HepG2 (cell line): ENCODE measurements at regions not wholly inside any gene's neighbourhood (a gene's known extent, or its start where the extent isn't known, plus 50 kb on each side); places are given as distances from the start of the nearest gene placed in this dataset.

Experiments used
- ATAC-seq: fragments of 200-7000 bp; cut with Tn5 transposase; 3 replicates; pipeline ENCODE4 v1.9.1; 2020; ENCODE audit warnings: mild to moderate bottlenecking, moderate library complexity
- BruUV-seq: library from RNA; stranded (reverse); fragments of 400-500 nt; replicated peaks from 2 replicates; lab custom pipeline; 2021; lab: Mats Ljungman, UMichigan
- CTCF ChIA-PET: fragments of 300-600 bp; formaldehyde crosslinking; extraction: SDS; loops from one replicate; lab custom pipeline; 2021; ENCODE audit warnings: low total read pairs, inconsistent platforms, low intra/inter-chr PET ratio; lab: Yijun Ruan, JAX
- POLR2A ChIA-PET: fragments of 350-600 bp; sonication (Branson Sonifier 250); formaldehyde crosslinking; loops from one replicate; lab custom pipeline; 2020; ENCODE audit warnings: antibody characterized with exemption, inconsistent platforms; lab: Yijun Ruan, JAX
- DNase-seq: peaks from one replicate; pipeline ENCODE4 v3.0.0-alpha.2; 2015; ENCODE audit warnings: low spot score
- FAIRE-seq: peaks from 3 replicates; lab custom pipeline; 2011; peaks lifted over from hg19 to GRCh38; lab: Jason Lieb, UNC
- H2AFZ ChIP-seq: one replicate; pipeline ENCODE4 v1.6.1; 2011; ENCODE audit warnings: low read length, inconsistent platforms
- H3K27ac ChIP-seq: fragments of 300-600 bp; 3 replicates; pipeline ENCODE4 v1.8.0; 2011; ENCODE audit warnings: mixed run types, mild to moderate bottlenecking, mixed read lengths, low read length, inconsistent platforms; ENCODE audit not compliant: insufficient read depth; ENCODE audit errors: extremely low read length
- H3K27me3 ChIP-seq, 2 experiments: fragments of 200-600 bp in 1 of 2; 2 replicates in 1 of 2; 3 replicates in 1 of 2; pipeline versions ENCODE4 v1.6.0 to v1.8.0; 2011; ENCODE audit warnings: low read length in 2 of 2, mild to moderate bottlenecking in 2 of 2, moderate library complexity in 2 of 2, inconsistent platforms in 1 of 2; ENCODE audit not compliant: insufficient read depth in 2 of 2, control insufficient read depth in 1 of 2
- H3K36me3 ChIP-seq, 2 experiments: fragments of 200-600 bp in 1 of 2; replicated peaks in 1 of 2; 2 replicates in 1 of 2; 3 replicates in 1 of 2; pipeline versions ENCODE4 v1.5.1 to v1.8.0; 2011; ENCODE audit warnings: low read length in 2 of 2, inconsistent platforms in 1 of 2; ENCODE audit not compliant: insufficient read depth in 2 of 2, control insufficient read depth in 1 of 2
- H3K4me1 ChIP-seq: 2 replicates; pipeline ENCODE4 v1.5.1; 2012; ENCODE audit warnings: low read length, inconsistent platforms; ENCODE audit not compliant: insufficient read depth
- H3K4me2 ChIP-seq: 2 replicates; pipeline ENCODE4 v1.6.0; 2011; ENCODE audit warnings: low read depth, low read length, inconsistent platforms
- H3K4me3 ChIP-seq, 3 experiments: fragments of 200-600 bp in 1 of 3; sonication (generic), shearing (Covaris generic) in 1 of 3; replicated peaks in 1 of 3; 2 replicates each; pipeline ENCODE4 v1.5.1; 2011 to 2016; ENCODE audit warnings: low read length in 3 of 3, inconsistent platforms in 2 of 3, low read depth in 2 of 3, mild to moderate bottlenecking in 2 of 3, control low read depth in 1 of 3, mixed read lengths in 1 of 3; ENCODE audit not compliant: insufficient read depth in 1 of 3
- H3K79me2 ChIP-seq: one replicate; pipeline ENCODE4 v1.6.1; 2011; ENCODE audit warnings: low read length, inconsistent platforms; ENCODE audit not compliant: insufficient read depth
- H3K9ac ChIP-seq: 2 replicates; pipeline ENCODE4 v1.6.0; 2011; ENCODE audit warnings: mild to moderate bottlenecking, low read depth, low read length, inconsistent platforms; ENCODE audit not compliant: insufficient read depth
- H3K9me3 ChIP-seq: 2 replicates; pipeline ENCODE4 v1.5.1; 2012; ENCODE audit warnings: mild to moderate bottlenecking, low read length
- H4K20me1 ChIP-seq: 2 replicates; pipeline ENCODE4 v1.6.0; 2011; ENCODE audit warnings: inconsistent platforms, mild to moderate bottlenecking, low read length, moderate library complexity; ENCODE audit not compliant: insufficient read depth
- CEBPG ChIP-seq: IDR thresholded peaks from 2 replicates; pipeline ENCODE4 v1.6.1; 2016
- IKZF5 ChIP-seq: IDR thresholded peaks from 2 replicates; pipeline ENCODE4 v1.6.1; 2018; ENCODE audit warnings: missing genetic modification reagents, mild to moderate bottlenecking, missing compliant biosample characterization
- MIER3 ChIP-seq: IDR thresholded peaks from 2 replicates; pipeline ENCODE4 v1.6.1; 2016; ENCODE audit warnings: missing compliant biosample characterization, borderline replicate concordance
- ONECUT2 ChIP-seq: sonication (generic); formaldehyde crosslinking; IDR thresholded peaks from 2 replicates; pipeline ENCODE4 v1.4.0; 2020; ENCODE audit warnings: missing genetic modification reagents
- SMAD1 ChIP-seq: sonication (generic); formaldehyde crosslinking; IDR thresholded peaks from 2 replicates; pipeline ENCODE4 v1.4.0; 2020; ENCODE audit warnings: missing genetic modification reagents, low read depth, mild to moderate bottlenecking, borderline replicate concordance
- STAT6 ChIP-seq: sonication (generic); formaldehyde crosslinking; IDR thresholded peaks from 2 replicates; pipeline ENCODE4 v1.4.0; 2020; ENCODE audit warnings: missing genetic modification reagents, mild to moderate bottlenecking, borderline replicate concordance
- ZBTB7B ChIP-seq: sonication (generic); formaldehyde crosslinking; IDR thresholded peaks from 2 replicates; pipeline ENCODE4 v1.4.0; 2020; ENCODE audit warnings: missing genetic modification reagents
- ZFX ChIP-seq: sonication (generic); formaldehyde crosslinking; IDR thresholded peaks from 2 replicates; pipeline ENCODE4 v1.4.0; 2020; ENCODE audit warnings: mild to moderate bottlenecking, low read depth, missing genetic modification reagents, moderate library complexity
- ZMYM3 ChIP-seq: sonication (generic); formaldehyde crosslinking; IDR thresholded peaks from 2 replicates; pipeline ENCODE4 v1.5.1; 2020; ENCODE audit warnings: mild to moderate bottlenecking, missing genetic modification reagents
- ZNF337 ChIP-seq: sonication (generic); formaldehyde crosslinking; IDR thresholded peaks from 2 replicates; pipeline ENCODE4 v1.5.1; 2020; ENCODE audit warnings: missing genetic modification reagents, low read depth, mild to moderate bottlenecking, borderline replicate concordance
- ZNF775 ChIP-seq: sonication (generic); formaldehyde crosslinking; IDR thresholded peaks from 2 replicates; pipeline ENCODE4 v1.4.0; 2020; ENCODE audit warnings: missing genetic modification reagents, mild to moderate bottlenecking, moderate library complexity, borderline replicate concordance
- WGBS: methylation state at CpG from one replicate; pipeline ENCODE4 v1.1.6; 2017; ENCODE audit warnings: low lambda C conversion rate; 5-methylcytosine and 5-hydroxymethylcytosine counted together
- in situ Hi-C: cut with HindIII; loops from 2 replicates; pipeline ENCODE4 v1.10.0; 2017; ENCODE audit warnings: low pct_unique_long_range_greater_than_20kb; ENCODE audit not compliant: extremely low pct_ligation_motif_present
- intact Hi-C: fragments of 100-400 bp; cut with micrococcal nuclease; formaldehyde crosslinking; loops from one replicate; pipeline ENCODE4 v1.10.0; 2022; ENCODE audit not compliant: unreplicated experiment

GRCh38 chr19:30215248-30215647, 156.9 kb upstream of the ZNF536 start:
- WGBS, result 25% methylated on average over 3 of the region's 3 CpGs
- H4K20me1 ChIP-seq, result no peaks in the 10 kb centered on the region
- no peak for ATAC-seq
- ChIA-PET POLR2A (no interaction called here), CTCF (no interaction called here)
- H3K4me1 ChIP-seq, result no peaks in the 10 kb centered on the region
- in situ Hi-C loops, result no loop called here
- no peak overlapping the region for H3K4me2 ChIP-seq
- H3K27ac ChIP-seq, result no peak overlapping the region
- no peaks in the 10 kb centered on the region for H3K36me3 ChIP-seq
- BruUV-seq, result no TSS peak
- no peak for DNase-seq
- H3K9me3 ChIP-seq, result no peaks in the 10 kb centered on the region
- TF ChIP-seq ZFX (CRISPR knock-in tag), result no peak
- TF ChIP-seq, all 625 proteins: peak for 0
- Histone ChIP-seq H3K4me3 (no peak overlapping the region), H3K9ac (no peak overlapping the region), H2AFZ (no peak overlapping the region), H3K27me3 (peaks cover 0 to 1% of the 10 kb centered on the region in 2 experiments; a peak in 3 of 5 replicates), H3K79me2 (no peaks in the 10 kb centered on the region)
- intact Hi-C loops, result no loop called here
- FAIRE-seq, result no peak

GRCh38 chr19:30216453-30216852, 155.7 kb upstream of the ZNF536 start:
- intact Hi-C loops, result no loop called here
- H3K4me3 ChIP-seq, result no peak overlapping the region
- no peak for ATAC-seq
- FAIRE-seq, result no peak
- ChIA-PET POLR2A (no interaction called here), CTCF (no interaction called here)
- DNase-seq, result no peak
- H4K20me1 ChIP-seq, result no peaks in the 10 kb centered on the region
- no peak overlapping the region for H3K9ac ChIP-seq
- no peak overlapping the region for H2AFZ ChIP-seq
- no peaks in the 10 kb centered on the region for H3K79me2 ChIP-seq
- H3K27ac ChIP-seq, result no peak overlapping the region
- H3K9me3 ChIP-seq, result no peaks in the 10 kb centered on the region
- H3K4me1 ChIP-seq, result no peaks in the 10 kb centered on the region
- BruUV-seq, result no TSS peak
- H3K27me3 ChIP-seq, result peaks cover 0 to 1% of the 10 kb centered on the region in 2 experiments; a peak in 2 of 5 replicates
- TF ChIP-seq ONECUT2 (CRISPR knock-in tag), result no peak
- TF ChIP-seq ZMYM3 (CRISPR knock-in tag), result no peak
- TF ChIP-seq MIER3 (CRISPR knock-in tag), result no peak
- TF ChIP-seq CEBPG, result no peak
- no peak for TF ChIP-seq ZBTB7B (CRISPR knock-in tag)
- no peak for TF ChIP-seq IKZF5 (CRISPR knock-in tag)
- no peak for TF ChIP-seq ZNF775 (CRISPR knock-in tag)
- TF ChIP-seq SMAD1, result no peak
- no peak for TF ChIP-seq STAT6 (CRISPR knock-in tag)
- TF ChIP-seq ZNF337 (CRISPR knock-in tag), result no peak
- in situ Hi-C loops, result no loop called here
- H3K4me2 ChIP-seq, result no peak overlapping the region
- H3K36me3 ChIP-seq, result no peaks in the 10 kb centered on the region
- 40% methylated on average over 4 of the region's 4 CpGs for WGBS
